Stimulated activated CD8-positive, alpha-beta memory T cell treated with anti-CD3 and anti-CD28 coated beads, Interleukin-2, amount 100 ng/mL, for 1 hour (primary cell): ENCODE measurements at regions not wholly inside any gene's neighbourhood (a gene's known extent, or its start where the extent isn't known, plus 50 kb on each side); places are given as distances from the start of the nearest gene placed in this dataset.
"Not testable (repeated sequence)": the region's sequence is repeated elsewhere in the genome, so short reads cannot be mapped to it uniquely, and the experiment has no call there.

ENCODE experiments used
- DNase-seq, 2 donors: peaks; one replicate each; pipeline ENCODE4 v3.0.0-alpha.2; 2020; ENCODE audit warnings: low read depth in 2 of 2

GRCh38 chr4:71081192-71081591, 87.7 kb downstream of the DCK start:
- no peak for DNase-seq

GRCh38 chr4:71093745-71094144, 100.3 kb downstream of the DCK start:
- DNase-seq: no peak

- DNase-seq: no peak
These were observed 100.8 kb downstream of the DCK start for GRCh38 chr4:71094201-71094600.

- no peak for DNase-seq
These were observed 101.7 kb downstream of the DCK start for GRCh38 chr4:71095141-71095540.

- no peak for DNase-seq
These were observed 102.1 kb downstream of the DCK start for GRCh38 chr4:71095545-71095944.

- DNase-seq: no peak
These were observed 114.3 kb downstream of the DCK start for GRCh38 chr4:71107726-71108125.

- no peak for DNase-seq
These were observed 117.0 kb downstream of the DCK start for GRCh38 chr4:71110499-71110898.

- DNase-seq: not testable (repeated sequence)
These were observed 117.7 kb downstream of the DCK start for GRCh38 chr4:71111133-71111532.

GRCh38 chr4:71113294-71113693, 119.8 kb downstream of the DCK start:
- DNase-seq: no peak

- DNase-seq: no peak
These were observed 127.5 kb downstream of the DCK start for GRCh38 chr4:71120831-71121524.

GRCh38 chr4:71123951-71124350, 130.5 kb downstream of the DCK start:
- DNase-seq: no peak

- no peak for DNase-seq
These were observed 131.7 kb downstream of the DCK start for GRCh38 chr4:71125137-71125536.

- no peak for DNase-seq
These were observed 133.3 kb downstream of the DCK start for GRCh38 chr4:71126719-71127118.

GRCh38 chr4:71130827-71131603, 137.6 kb downstream of the DCK start:
- no peak for DNase-seq

GRCh38 chr4:71132486-71132885, 139.0 kb downstream of the DCK start:
- DNase-seq: no peak

- DNase-seq: no peak
These were observed 140.0 kb downstream of the DCK start for GRCh38 chr4:71133491-71133890.

GRCh38 chr4:71136071-71136470, 142.6 kb downstream of the DCK start:
- DNase-seq: no peak

- DNase-seq: no peak
These were observed 144.7 kb downstream of the DCK start for GRCh38 chr4:71138007-71138615.

GRCh38 chr4:71140563-71140962, 147.1 kb downstream of the DCK start:
- no peak for DNase-seq

- DNase-seq: no peak
These were observed 147.7 kb downstream of the DCK start for GRCh38 chr4:71141125-71141524.

- no peak for DNase-seq
These were observed 153.8 kb downstream of the DCK start for GRCh38 chr4:71147261-71147660.

GRCh38 chr4:71148545-71148944, 155.1 kb downstream of the DCK start:
- no peak for DNase-seq

- no peak for DNase-seq
These were observed 157.6 kb downstream of the DCK start for GRCh38 chr4:71151054-71151453.
